Bronchial epithelial cell (primary cell): ENCODE measurements at regions not wholly inside any gene's neighbourhood (a gene's known extent, or its start where the extent isn't known, plus 50 kb on each side); places are given as distances from the start of the nearest gene placed in this dataset.

ENCODE experiments used
- DNase-seq: peaks from one replicate; pipeline ENCODE4 v3.0.0-alpha.2; 2010; ENCODE audit warnings: low read depth
- FAIRE-seq: peaks from 2 replicates; lab custom pipeline; 2011; peaks lifted over from hg19 to GRCh38; lab: Jason Lieb, UNC
- H3K27me3 ChIP-seq: 2 replicates; pipeline ENCODE4 v1.5.1; 2011; ENCODE audit warnings: low read length; ENCODE audit not compliant: control insufficient read depth, insufficient read depth
- H3K36me3 ChIP-seq: 2 replicates; pipeline ENCODE4 v1.5.1; 2011; ENCODE audit warnings: low read length; ENCODE audit not compliant: control insufficient read depth, insufficient read depth
- H3K4me3 ChIP-seq: 2 replicates; pipeline ENCODE4 v1.5.1; 2011; ENCODE audit warnings: mild to moderate bottlenecking, low read depth, low read length, control low read depth
- TF ChIP-seq, protein P1 (sequence below): IDR thresholded peaks from 2 replicates; pipeline ENCODE4 v1.5.1; 2011; ENCODE audit warnings: mild to moderate bottlenecking, moderate library complexity, low read length, control low read depth, inconsistent platforms; ENCODE audit not compliant: insufficient read depth, severe bottlenecking

- FAIRE-seq = no peak
- TF ChIP-seq, protein P1, sequence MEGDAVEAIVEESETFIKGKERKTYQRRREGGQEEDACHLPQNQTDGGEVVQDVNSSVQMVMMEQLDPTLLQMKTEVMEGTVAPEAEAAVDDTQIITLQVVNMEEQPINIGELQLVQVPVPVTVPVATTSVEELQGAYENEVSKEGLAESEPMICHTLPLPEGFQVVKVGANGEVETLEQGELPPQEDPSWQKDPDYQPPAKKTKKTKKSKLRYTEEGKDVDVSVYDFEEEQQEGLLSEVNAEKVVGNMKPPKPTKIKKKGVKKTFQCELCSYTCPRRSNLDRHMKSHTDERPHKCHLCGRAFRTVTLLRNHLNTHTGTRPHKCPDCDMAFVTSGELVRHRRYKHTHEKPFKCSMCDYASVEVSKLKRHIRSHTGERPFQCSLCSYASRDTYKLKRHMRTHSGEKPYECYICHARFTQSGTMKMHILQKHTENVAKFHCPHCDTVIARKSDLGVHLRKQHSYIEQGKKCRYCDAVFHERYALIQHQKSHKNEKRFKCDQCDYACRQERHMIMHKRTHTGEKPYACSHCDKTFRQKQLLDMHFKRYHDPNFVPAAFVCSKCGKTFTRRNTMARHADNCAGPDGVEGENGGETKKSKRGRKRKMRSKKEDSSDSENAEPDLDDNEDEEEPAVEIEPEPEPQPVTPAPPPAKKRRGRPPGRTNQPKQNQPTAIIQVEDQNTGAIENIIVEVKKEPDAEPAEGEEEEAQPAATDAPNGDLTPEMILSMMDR = no peak
- H3K36me3 ChIP-seq = no peaks in the 10 kb centered on the region
- H3K4me3 ChIP-seq = no peak overlapping the region
- DNase-seq = no peak
- H3K27me3 ChIP-seq = no peaks in the 10 kb centered on the region
Observed at GRCh38 chr5:170441393-170441784, 52.2 kb upstream of the KCNMB1 start.

- H3K4me3 ChIP-seq = no peak overlapping the region
- no peak for DNase-seq
- no peak for FAIRE-seq
- TF ChIP-seq, protein P1 = no peak
- H3K36me3 ChIP-seq = no peaks in the 10 kb centered on the region
- H3K27me3 ChIP-seq = no peaks in the 10 kb centered on the region
Observed at GRCh38 chr5:170440771-170441392, 51.7 kb upstream of the KCNMB1 start.

DNA sequence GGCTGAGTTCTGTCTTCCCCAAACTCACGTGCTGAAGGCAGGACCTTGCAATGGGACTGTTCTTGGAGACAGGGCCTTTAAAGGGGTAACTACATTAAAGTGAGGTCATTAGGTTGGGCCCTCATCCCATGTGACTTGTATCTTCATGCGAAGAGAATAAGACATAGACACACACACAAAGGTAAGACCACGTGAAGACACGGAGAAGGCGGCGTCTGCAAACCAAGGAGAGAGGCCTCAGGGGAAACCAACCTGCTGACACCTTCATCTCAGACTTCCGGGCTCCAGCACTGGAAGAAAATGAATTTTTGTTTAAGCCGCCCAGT lies 50.7 kb upstream of the KCNMB1 start:
- TF ChIP-seq, protein P1 = no peak
- no peak for FAIRE-seq
- Histone ChIP-seq H3K4me3 (no peak overlapping the region), H3K27me3 (no peaks in the 10 kb centered on the region), H3K36me3 (no peaks in the 10 kb centered on the region)
- no peak for DNase-seq

DNA sequence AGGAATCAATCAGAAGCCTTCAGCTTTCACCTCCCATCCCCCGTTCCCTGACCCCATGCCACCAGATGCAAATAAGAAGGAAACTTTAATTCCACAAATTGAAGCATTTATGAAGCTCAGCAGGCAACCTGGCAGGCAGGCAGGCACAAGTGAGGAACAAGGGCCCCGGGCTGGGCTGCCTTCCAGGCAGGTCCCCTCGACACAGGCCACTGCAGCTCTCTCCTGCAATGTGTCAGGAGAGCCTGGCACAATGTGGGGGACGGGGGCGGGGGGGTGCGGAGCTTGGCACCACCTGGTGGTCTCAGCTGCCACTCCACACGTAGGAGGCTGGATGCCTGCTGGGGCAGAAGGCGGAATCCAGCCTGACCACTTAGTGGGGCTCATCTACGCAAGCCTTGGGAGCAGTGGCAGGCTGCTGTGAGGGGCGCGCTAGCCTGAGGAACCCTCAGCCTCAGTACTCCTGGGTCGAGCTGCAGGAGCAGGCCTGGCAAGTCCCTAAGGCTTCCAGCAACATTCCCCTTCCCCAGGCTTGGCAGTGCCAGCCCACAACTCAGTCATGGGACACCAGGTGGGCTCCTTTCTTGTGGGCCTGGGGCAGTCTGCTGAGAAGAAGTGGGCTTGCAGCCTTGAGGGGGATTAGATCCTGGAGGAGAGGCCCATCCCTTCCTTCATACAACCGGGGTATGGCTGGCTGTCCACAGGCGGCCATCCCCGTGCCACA lies 50.2 kb upstream of the KCNMB1 start:
- DNase-seq = no peak
- Histone ChIP-seq H3K27me3 (no peaks in the 10 kb centered on the region), H3K36me3 (no peaks in the 10 kb centered on the region), H3K4me3 (no peak overlapping the region)
- TF ChIP-seq, protein P1 = no peak
- FAIRE-seq = no peak
